Right lobe of liver (tissue), 4 donors: ENCODE measurements at regions not wholly inside any gene's neighbourhood (a gene's known extent, or its start where the extent isn't known, plus 50 kb on each side); places are given as distances from the start of the nearest gene placed in this dataset.

ENCODE experiments used
- POLR2A ChIP-seq: fragments of 450-650 bp; IDR thresholded peaks from one replicate; pipeline ENCODE4 v1.6.1; 2017; ENCODE audit warnings: antibody characterized with exemption, mild to moderate bottlenecking
- TF ChIP-seq, protein P1 (sequence below), 4 donors: fragments of 200-600 bp in 3 of 4; fragments of 450-650 bp in 1 of 4; IDR thresholded peaks; one replicate each; pipeline versions ENCODE4 v1.5.1 to v1.8.0; 2016 to 2022; ENCODE audit warnings: antibody characterized with exemption in 4 of 4, mild to moderate bottlenecking in 2 of 4
- donor health status: DM: no; HTN: no; CAD: no.
- donor health status: DM: no; HTN: no; CAD: no.
- donor health status: DM: no; HTN: yes; CAD: no.

DNA sequence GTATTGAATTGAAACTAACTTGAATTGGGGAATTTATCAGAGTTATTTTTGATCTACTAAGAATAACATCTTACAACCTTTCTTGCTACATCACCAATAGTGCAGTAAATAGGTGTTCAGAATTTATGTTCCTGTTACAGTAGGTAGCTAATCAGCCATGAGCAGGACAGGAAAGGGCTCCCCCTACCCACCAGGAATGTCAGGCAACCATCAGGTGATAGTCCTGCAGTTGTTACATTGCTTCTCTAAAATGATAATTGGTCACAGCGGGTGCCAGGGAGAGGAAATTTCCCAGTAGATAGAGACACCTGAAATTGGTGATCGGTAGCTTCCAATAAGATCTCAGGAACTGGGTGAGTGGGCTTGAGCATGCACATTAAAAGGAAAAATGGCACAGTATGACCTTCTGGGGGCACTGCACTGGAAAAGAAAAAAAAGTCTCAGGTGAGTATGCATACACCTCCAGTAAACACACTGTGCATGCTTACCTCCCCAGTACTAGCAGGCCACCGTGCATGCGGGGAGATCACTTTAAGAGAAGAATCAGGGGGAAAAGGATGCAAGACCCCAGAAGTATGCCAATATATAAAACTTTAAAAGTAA lies 1092.0 kb upstream of the LRRTM1 start:
- no peak for TF ChIP-seq POLR2A
- TF ChIP-seq, protein P1, sequence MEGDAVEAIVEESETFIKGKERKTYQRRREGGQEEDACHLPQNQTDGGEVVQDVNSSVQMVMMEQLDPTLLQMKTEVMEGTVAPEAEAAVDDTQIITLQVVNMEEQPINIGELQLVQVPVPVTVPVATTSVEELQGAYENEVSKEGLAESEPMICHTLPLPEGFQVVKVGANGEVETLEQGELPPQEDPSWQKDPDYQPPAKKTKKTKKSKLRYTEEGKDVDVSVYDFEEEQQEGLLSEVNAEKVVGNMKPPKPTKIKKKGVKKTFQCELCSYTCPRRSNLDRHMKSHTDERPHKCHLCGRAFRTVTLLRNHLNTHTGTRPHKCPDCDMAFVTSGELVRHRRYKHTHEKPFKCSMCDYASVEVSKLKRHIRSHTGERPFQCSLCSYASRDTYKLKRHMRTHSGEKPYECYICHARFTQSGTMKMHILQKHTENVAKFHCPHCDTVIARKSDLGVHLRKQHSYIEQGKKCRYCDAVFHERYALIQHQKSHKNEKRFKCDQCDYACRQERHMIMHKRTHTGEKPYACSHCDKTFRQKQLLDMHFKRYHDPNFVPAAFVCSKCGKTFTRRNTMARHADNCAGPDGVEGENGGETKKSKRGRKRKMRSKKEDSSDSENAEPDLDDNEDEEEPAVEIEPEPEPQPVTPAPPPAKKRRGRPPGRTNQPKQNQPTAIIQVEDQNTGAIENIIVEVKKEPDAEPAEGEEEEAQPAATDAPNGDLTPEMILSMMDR (IDR thresholded peaks at IDR 0.05): no peak
